HepG2 (cell line): ENCODE measurements at regions not wholly inside any gene's neighbourhood (a gene's known extent, or its start where the extent isn't known, plus 50 kb on each side); places are given as distances from the start of the nearest gene placed in this dataset.

Experiments used
- ATF7-NPFF ChIP-seq: sonication (generic); formaldehyde crosslinking; IDR thresholded peaks from 2 replicates; pipeline ENCODE4 v1.8.1; 2023; ENCODE audit warnings: mild to moderate bottlenecking, low read depth, missing genetic modification reagents, moderate library complexity
- ISL2 ChIP-seq: sonication (generic); formaldehyde crosslinking; IDR thresholded peaks from 2 replicates; pipeline ENCODE4 v1.5.0; 2020; ENCODE audit warnings: missing genetic modification reagents
- NR2F6 ChIP-seq, 2 experiments: IDR thresholded peaks; 2 replicates each; pipeline ENCODE4 v1.6.1; 2016; ENCODE audit warnings: antibody characterized with exemption in 1 of 2, mild to moderate bottlenecking in 1 of 2
- SRY ChIP-seq: sonication (generic); formaldehyde crosslinking; IDR thresholded peaks from 2 replicates; pipeline ENCODE4 v1.8.0; 2022; ENCODE audit warnings: mild to moderate bottlenecking, missing genetic modification reagents
- ZNF839 ChIP-seq: sonication (generic); formaldehyde crosslinking; IDR thresholded peaks from 2 replicates; pipeline ENCODE4 v1.4.0; 2020; ENCODE audit warnings: missing genetic modification reagents, mild to moderate bottlenecking, borderline replicate concordance
- TF ChIP-seq, protein P1 (sequence below): sonication (generic); formaldehyde crosslinking; conservative IDR thresholded peaks from 2 replicates; pipeline ENCODE4 v1.8.0; 2022; ENCODE audit warnings: mild to moderate bottlenecking, moderate library complexity, missing genetic modification reagents
- TF ChIP-seq, protein P2 (sequence below): sonication (generic); formaldehyde crosslinking; IDR thresholded peaks from 2 replicates; pipeline ENCODE4 v1.4.0; 2020; ENCODE audit warnings: missing genetic modification reagents, mild to moderate bottlenecking, borderline replicate concordance
- TF ChIP-seq, protein P3 (sequence below): sonication (generic); formaldehyde crosslinking; IDR thresholded peaks from 2 replicates; pipeline ENCODE4 v1.9.0; 2021; ENCODE audit warnings: missing genetic modification reagents, borderline replicate concordance

DNA sequence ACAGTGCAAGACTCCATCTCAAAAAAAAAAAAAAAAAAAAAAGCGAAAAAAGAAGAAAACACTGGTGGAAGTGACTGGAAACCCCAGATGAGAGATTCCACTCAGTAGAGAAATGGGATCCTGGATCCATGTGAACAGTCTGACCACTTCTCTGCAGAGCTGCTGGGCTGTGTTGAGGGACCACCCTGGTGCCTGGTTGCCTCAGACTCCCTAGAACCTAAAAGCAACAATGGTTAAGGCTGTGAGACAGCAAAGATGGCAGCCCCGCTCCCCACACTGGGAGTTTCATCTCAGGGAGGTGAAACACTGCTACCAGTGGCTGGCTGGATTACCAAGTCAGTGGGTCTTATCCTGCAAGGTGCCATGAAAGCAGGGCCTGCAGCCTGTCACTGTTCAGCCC lies 152.8 kb upstream of the ARSJ start (continued):
- TF ChIP-seq, protein P1, sequence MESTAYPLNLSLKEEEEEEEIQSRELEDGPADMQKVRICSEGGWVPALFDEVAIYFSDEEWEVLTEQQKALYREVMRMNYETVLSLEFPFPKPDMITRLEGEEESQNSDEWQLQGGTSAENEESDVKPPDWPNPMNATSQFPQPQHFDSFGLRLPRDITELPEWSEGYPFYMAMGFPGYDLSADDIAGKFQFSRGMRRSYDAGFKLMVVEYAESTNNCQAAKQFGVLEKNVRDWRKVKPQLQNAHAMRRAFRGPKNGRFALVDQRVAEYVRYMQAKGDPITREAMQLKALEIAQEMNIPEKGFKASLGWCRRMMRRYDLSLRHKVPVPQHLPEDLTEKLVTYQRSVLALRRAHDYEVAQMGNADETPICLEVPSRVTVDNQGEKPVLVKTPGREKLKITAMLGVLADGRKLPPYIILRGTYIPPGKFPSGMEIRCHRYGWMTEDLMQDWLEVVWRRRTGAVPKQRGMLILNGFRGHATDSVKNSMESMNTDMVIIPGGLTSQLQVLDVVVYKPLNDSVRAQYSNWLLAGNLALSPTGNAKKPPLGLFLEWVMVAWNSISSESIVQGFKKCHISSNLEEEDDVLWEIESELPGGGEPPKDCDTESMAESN: no peak
- TF ChIP-seq, protein P2, sequence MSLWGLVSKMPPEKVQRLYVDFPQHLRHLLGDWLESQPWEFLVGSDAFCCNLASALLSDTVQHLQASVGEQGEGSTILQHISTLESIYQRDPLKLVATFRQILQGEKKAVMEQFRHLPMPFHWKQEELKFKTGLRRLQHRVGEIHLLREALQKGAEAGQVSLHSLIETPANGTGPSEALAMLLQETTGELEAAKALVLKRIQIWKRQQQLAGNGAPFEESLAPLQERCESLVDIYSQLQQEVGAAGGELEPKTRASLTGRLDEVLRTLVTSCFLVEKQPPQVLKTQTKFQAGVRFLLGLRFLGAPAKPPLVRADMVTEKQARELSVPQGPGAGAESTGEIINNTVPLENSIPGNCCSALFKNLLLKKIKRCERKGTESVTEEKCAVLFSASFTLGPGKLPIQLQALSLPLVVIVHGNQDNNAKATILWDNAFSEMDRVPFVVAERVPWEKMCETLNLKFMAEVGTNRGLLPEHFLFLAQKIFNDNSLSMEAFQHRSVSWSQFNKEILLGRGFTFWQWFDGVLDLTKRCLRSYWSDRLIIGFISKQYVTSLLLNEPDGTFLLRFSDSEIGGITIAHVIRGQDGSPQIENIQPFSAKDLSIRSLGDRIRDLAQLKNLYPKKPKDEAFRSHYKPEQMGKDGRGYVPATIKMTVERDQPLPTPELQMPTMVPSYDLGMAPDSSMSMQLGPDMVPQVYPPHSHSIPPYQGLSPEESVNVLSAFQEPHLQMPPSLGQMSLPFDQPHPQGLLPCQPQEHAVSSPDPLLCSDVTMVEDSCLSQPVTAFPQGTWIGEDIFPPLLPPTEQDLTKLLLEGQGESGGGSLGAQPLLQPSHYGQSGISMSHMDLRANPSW (CRISPR knock-in tag): no peak
- TF ChIP-seq, protein P3, sequence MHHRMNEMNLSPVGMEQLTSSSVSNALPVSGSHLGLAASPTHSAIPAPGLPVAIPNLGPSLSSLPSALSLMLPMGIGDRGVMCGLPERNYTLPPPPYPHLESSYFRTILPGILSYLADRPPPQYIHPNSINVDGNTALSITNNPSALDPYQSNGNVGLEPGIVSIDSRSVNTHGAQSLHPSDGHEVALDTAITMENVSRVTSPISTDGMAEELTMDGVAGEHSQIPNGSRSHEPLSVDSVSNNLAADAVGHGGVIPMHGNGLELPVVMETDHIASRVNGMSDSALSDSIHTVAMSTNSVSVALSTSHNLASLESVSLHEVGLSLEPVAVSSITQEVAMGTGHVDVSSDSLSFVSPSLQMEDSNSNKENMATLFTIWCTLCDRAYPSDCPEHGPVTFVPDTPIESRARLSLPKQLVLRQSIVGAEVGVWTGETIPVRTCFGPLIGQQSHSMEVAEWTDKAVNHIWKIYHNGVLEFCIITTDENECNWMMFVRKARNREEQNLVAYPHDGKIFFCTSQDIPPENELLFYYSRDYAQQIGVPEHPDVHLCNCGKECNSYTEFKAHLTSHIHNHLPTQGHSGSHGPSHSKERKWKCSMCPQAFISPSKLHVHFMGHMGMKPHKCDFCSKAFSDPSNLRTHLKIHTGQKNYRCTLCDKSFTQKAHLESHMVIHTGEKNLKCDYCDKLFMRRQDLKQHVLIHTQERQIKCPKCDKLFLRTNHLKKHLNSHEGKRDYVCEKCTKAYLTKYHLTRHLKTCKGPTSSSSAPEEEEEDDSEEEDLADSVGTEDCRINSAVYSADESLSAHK (CRISPR knock-in tag): no peak
- TF ChIP-seq NR2F6 (IDR thresholded peaks at IDR 0.05) (no peak), NR2F6 (CRISPR knock-in tag; IDR thresholded peaks at IDR 0.05) (no peak), ISL2 (CRISPR knock-in tag) (no peak), ZNF839 (CRISPR knock-in tag) (no peak), ATF7-NPFF (CRISPR knock-in tag) (no peak), SRY (no peak)
